HEK293T (cell line): ENCODE measurements at regions not wholly inside any gene's neighbourhood (a gene's known extent, or its start where the extent isn't known, plus 50 kb on each side); places are given as distances from the start of the nearest gene placed in this dataset.

Experiments used
- CTCF ChIA-PET: fragments of 350-600 bp; formaldehyde crosslinking; extraction: SDS; loops from one replicate; lab custom pipeline; 2021; ENCODE audit warnings: antibody characterized with exemption, inconsistent platforms; lab: Yijun Ruan, JAX
- POLR2A ChIA-PET: fragments of 350-600 bp; formaldehyde crosslinking; extraction: SDS; loops from one replicate; lab custom pipeline; 2020; ENCODE audit warnings: antibody characterized with exemption, inconsistent platforms; lab: Yijun Ruan, JAX
- DNase-seq: peaks from one replicate; pipeline ENCODE4 v3.0.0; 2012; ENCODE audit warnings: mixed read lengths; ENCODE audit errors: extremely low spot score
- ARNT ChIP-seq: fragments of 450-650 bp; IDR thresholded peaks from 2 replicates; pipeline ENCODE4 v1.6.1; 2017; ENCODE audit warnings: mild to moderate bottlenecking
- BHLHE40 ChIP-seq: fragments of 450-650 bp; IDR thresholded peaks from 2 replicates; pipeline ENCODE4 v1.6.1; 2016; ENCODE audit warnings: mild to moderate bottlenecking, moderate library complexity, borderline replicate concordance
- CTBP1 ChIP-seq: fragments of 450-650 bp; IDR thresholded peaks from 2 replicates; pipeline ENCODE4 v1.6.1; 2016; ENCODE audit warnings: borderline replicate concordance
- ELF4 ChIP-seq: fragments of 450-650 bp; IDR thresholded peaks from 2 replicates; pipeline ENCODE4 v1.6.1; 2017; ENCODE audit warnings: antibody characterized with exemption
- FOXA1 ChIP-seq: fragments of 450-650 bp; IDR thresholded peaks from 2 replicates; pipeline ENCODE4 v1.6.1; 2016; ENCODE audit warnings: mild to moderate bottlenecking
- FOXK2 ChIP-seq: fragments of 450-650 bp; IDR thresholded peaks from 2 replicates; pipeline ENCODE4 v1.6.1; 2016; ENCODE audit warnings: mild to moderate bottlenecking
- FOXM1 ChIP-seq: fragments of 450-650 bp; IDR thresholded peaks from 2 replicates; pipeline ENCODE4 v1.6.1; 2017; ENCODE audit warnings: mild to moderate bottlenecking, borderline replicate concordance
- HDGF ChIP-seq: fragments of 450-650 bp; IDR thresholded peaks from 2 replicates; pipeline ENCODE4 v1.6.1; 2017; ENCODE audit warnings: antibody characterized with exemption, borderline replicate concordance
- L3MBTL2 ChIP-seq: fragments of 450-650 bp; conservative IDR thresholded peaks from 2 replicates; pipeline ENCODE4 v1.6.1; 2016; ENCODE audit warnings: mild to moderate bottlenecking
- LEF1 ChIP-seq: fragments of 450-650 bp; IDR thresholded peaks from 2 replicates; pipeline ENCODE4 v1.6.1; 2017; ENCODE audit warnings: mild to moderate bottlenecking, borderline replicate concordance
- NFRKB ChIP-seq: fragments of 450-650 bp; IDR thresholded peaks from 2 replicates; pipeline ENCODE4 v1.6.1; 2016; ENCODE audit warnings: mild to moderate bottlenecking, moderate library complexity
- PKNOX1 ChIP-seq: fragments of 450-650 bp; IDR thresholded peaks from 2 replicates; pipeline ENCODE4 v1.6.1; 2016
- SP1 ChIP-seq: fragments of 450-650 bp; IDR thresholded peaks from 2 replicates; pipeline ENCODE4 v1.6.1; 2017
- SUZ12 ChIP-seq: fragments of 450-650 bp; IDR thresholded peaks from 2 replicates; pipeline ENCODE4 v1.6.1; 2016; ENCODE audit warnings: mild to moderate bottlenecking
- TARDBP ChIP-seq: fragments of 450-650 bp; IDR thresholded peaks from 2 replicates; pipeline ENCODE4 v1.6.1; 2016
- ZNF384 ChIP-seq: fragments of 450-650 bp; IDR thresholded peaks from 2 replicates; pipeline ENCODE4 v1.6.1; 2016

- TF ChIP-seq ZNF384 (no peak), CTBP1 (no peak), L3MBTL2 (no peak), LEF1 (no peak), ELF4 (no peak), TARDBP (no peak), NFRKB (no peak), PKNOX1 (no peak), FOXM1 (no peak), FOXK2 (no peak), SUZ12 (no peak), HDGF (no peak), ARNT (no peak), BHLHE40 (no peak)
- CTCF ChIA-PET, result no interaction called here
- no peak for DNase-seq
- POLR2A ChIA-PET, result no interaction called here
These were observed 671.5 kb upstream of the TMEM132C start for GRCh38 chr12:127595506-127595905.

GRCh38 chr12:127596891-127597290 lies 670.1 kb upstream of the TMEM132C start:
- TF ChIP-seq SUZ12 (no peak), BHLHE40 (no peak), PKNOX1 (no peak), SP1 (no peak), HDGF (no peak), LEF1 (no peak)
- CTCF ChIA-PET, result no interaction called here
- no peak for DNase-seq
- POLR2A ChIA-PET, result no interaction called here

- TF ChIP-seq CTBP1 (no peak), FOXA1 (no peak), LEF1 (no peak), TARDBP (no peak), HDGF (no peak), L3MBTL2 (no peak), FOXK2 (no peak), SP1 (no peak), FOXM1 (no peak), ELF4 (no peak), BHLHE40 (no peak)
- DNase-seq, result no peak
- POLR2A ChIA-PET, result no interaction called here
- CTCF ChIA-PET, result no interaction called here
These were observed 667.5 kb upstream of the TMEM132C start for GRCh38 chr12:127599436-127599835.

GRCh38 chr12:127600211-127600610 lies 666.8 kb upstream of the TMEM132C start:
- CTCF ChIA-PET, result no interaction called here

GRCh38 chr12:127606476-127607015 lies 660.4 kb upstream of the TMEM132C start:
- POLR2A ChIA-PET, result no interaction called here
- CTCF ChIA-PET, result no interaction called here
- no peak for TF ChIP-seq ARNT
- no peak for TF ChIP-seq FOXM1
- no peak for TF ChIP-seq BHLHE40
- TF ChIP-seq NFRKB, result no peak
- TF ChIP-seq ELF4, result no peak
- no peak for TF ChIP-seq L3MBTL2
- no peak for TF ChIP-seq SUZ12
- TF ChIP-seq FOXK2, result no peak
- TF ChIP-seq TARDBP, result no peak
- no peak for TF ChIP-seq LEF1
- TF ChIP-seq FOXA1, result no peak
- TF ChIP-seq CTBP1, result no peak
- no peak for TF ChIP-seq SP1
- no peak for TF ChIP-seq ZNF384
- no peak for TF ChIP-seq PKNOX1
- no peak for TF ChIP-seq HDGF
- DNase-seq, result no peak

More at GRCh38 chr12:127600211-127600610, 666.8 kb upstream of the TMEM132C start:
- POLR2A ChIA-PET, result no interaction called here
- no peak for DNase-seq
- TF ChIP-seq HDGF (no peak), ZNF384 (no peak), BHLHE40 (no peak), FOXA1 (no peak), FOXM1 (no peak), LEF1 (no peak), SUZ12 (no peak), L3MBTL2 (no peak), PKNOX1 (no peak), FOXK2 (no peak), ARNT (no peak), ELF4 (no peak), TARDBP (no peak), CTBP1 (no peak), NFRKB (no peak), SP1 (no peak)
